GM10266 (cell line): ENCODE measurements at regions not wholly inside any gene's neighbourhood (a gene's known extent, or its start where the extent isn't known, plus 50 kb on each side); places are given as distances from the start of the nearest gene placed in this dataset.

Source experiments
- DNase-seq: peaks from one replicate; pipeline ENCODE4 v3.0.0; 2012; ENCODE audit errors: extremely low spot score
- TF ChIP-seq, protein P1 (sequence below): IDR thresholded peaks from 2 replicates; pipeline ENCODE4 v1.5.1; 2012; ENCODE audit warnings: mild to moderate bottlenecking, low read depth; ENCODE audit not compliant: control insufficient read depth, insufficient read depth; ENCODE audit errors: missing control alignments

- TF ChIP-seq, protein P1, sequence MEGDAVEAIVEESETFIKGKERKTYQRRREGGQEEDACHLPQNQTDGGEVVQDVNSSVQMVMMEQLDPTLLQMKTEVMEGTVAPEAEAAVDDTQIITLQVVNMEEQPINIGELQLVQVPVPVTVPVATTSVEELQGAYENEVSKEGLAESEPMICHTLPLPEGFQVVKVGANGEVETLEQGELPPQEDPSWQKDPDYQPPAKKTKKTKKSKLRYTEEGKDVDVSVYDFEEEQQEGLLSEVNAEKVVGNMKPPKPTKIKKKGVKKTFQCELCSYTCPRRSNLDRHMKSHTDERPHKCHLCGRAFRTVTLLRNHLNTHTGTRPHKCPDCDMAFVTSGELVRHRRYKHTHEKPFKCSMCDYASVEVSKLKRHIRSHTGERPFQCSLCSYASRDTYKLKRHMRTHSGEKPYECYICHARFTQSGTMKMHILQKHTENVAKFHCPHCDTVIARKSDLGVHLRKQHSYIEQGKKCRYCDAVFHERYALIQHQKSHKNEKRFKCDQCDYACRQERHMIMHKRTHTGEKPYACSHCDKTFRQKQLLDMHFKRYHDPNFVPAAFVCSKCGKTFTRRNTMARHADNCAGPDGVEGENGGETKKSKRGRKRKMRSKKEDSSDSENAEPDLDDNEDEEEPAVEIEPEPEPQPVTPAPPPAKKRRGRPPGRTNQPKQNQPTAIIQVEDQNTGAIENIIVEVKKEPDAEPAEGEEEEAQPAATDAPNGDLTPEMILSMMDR: no peak
- no peak for DNase-seq
Measured at GRCh38 chr15:29885183-29885582, 62.9 kb upstream of the TJP1 start.

DNA sequence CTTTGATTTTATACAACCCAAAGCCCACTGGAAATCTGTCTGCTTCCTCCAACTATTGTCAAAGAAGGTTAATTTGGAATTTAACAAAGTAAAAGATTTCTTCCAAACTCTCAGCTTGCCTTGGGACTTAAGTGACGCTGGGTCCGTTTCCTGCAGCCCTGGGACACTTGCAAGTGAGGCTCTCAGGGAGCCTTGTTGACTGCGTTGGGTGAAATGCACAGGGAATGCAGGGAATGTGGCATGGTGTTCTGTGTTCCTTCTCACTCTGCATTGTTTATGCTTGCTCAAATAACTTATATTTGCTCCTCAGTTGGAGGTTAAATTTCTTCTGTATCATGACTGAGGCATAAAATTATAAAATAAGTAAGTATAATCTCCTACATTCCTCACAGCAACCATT, 60.9 kb upstream of the TJP1 start:
- no peak for DNase-seq

DNA sequence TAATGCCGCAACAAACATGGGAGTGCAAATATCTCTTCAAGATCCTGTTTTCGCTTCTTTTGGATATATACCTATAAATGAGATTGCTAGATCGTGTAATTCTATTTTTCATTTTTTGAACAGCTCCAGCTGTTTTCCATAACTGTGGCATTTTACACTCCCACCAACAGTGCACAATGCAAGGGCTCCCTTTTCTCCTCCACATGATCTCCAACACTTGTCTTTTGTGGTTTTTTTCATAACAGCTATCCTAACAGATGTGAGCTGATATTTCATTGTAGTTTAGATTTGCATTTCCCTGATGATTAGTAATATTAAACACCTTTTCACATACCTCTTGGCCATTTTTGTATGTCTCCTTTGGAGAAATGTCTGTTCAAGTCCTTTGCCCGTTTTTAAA, 58.6 kb upstream of the TJP1 start:
- TF ChIP-seq, protein P1: no peak
- DNase-seq: no peak

More for the DNA sequence above, 60.9 kb upstream of the TJP1 start:
- TF ChIP-seq, protein P1: no peak

DNA sequence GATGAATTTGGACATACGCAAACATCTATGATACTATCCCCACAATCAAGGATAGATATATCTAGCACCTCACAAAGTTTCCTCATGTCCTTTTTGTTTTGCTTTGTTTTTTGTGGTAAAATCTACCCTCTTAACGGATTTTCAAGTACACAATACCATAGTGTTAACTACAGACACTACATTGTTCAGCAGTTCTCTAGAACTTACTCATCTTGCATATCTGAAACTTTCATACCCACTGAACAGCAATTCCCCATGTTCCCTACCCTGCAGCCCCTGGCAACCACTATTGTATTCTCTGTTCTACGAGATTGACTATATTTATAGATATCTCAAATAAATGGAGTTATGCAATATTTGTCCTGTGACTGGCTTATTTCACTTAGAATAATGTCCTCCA, 58.1 kb upstream of the TJP1 start:
- TF ChIP-seq, protein P1: no peak
- no peak for DNase-seq

- DNase-seq: no peak
- TF ChIP-seq, protein P1: no peak
Measured at GRCh38 chr15:29874977-29875376, 52.7 kb upstream of the TJP1 start.

DNA sequence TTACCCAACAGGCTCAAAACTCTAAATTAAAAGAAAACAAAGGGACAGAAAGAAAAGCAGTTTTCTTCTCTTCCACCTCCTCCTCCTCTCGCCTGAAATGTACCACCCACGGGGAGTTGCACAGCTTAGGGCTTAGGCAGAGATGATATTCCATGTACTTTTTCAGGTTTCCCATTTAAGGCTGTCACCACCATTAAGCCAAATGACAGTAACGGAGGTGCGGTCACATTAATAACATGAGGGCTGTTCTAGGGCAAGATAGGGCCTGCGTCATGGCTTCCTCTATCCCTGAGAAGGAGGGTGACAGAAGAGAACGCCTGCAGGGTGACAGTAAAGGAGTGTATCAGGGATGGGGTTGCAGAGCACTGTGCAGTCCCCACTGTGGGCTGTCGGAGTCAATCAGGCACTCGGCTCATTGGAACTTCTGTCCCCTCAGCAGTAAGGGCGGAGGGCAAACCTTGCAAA, 51.7 kb upstream of the TJP1 start:
- no peak for DNase-seq
- TF ChIP-seq, protein P1: no peak

DNA sequence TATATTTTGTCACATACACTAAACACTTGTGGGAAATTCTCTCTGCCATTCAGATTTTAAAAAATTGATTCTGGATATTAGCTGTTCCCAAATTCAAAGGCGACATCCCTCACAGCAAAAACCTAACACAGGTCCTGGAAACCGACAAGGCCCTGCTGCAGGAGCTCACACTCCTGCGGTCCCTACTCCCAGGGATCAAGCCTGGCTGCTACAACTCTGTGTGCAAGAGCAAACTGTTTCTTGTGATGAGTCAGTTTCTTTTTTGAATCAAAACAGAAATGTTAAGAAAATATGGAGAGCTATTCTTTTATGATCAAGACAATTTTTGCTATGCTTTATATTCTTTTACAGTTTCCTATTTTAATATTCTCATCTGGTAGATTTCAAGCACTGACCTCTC, 51.0 kb upstream of the TJP1 start:
- no peak for DNase-seq
- TF ChIP-seq, protein P1: no peak
